GM12891 (cell line): ENCODE measurements at regions not wholly inside any gene's neighbourhood (a gene's known extent, or its start where the extent isn't known, plus 50 kb on each side); places are given as distances from the start of the nearest gene placed in this dataset.

Experiments used
- DNase-seq: peaks from one replicate; pipeline ENCODE4 v3.0.0; 2011; ENCODE audit warnings: low spot score; ENCODE audit not compliant: insufficient read length
- FAIRE-seq: peaks from 2 replicates; lab custom pipeline; 2011; peaks lifted over from hg19 to GRCh38; lab: Jason Lieb, UNC
- PAX5 ChIP-seq: IDR thresholded peaks from 2 replicates; pipeline ENCODE4 v1.6.1; 2011; ENCODE audit warnings: low read length, moderate library complexity, mild to moderate bottlenecking; ENCODE audit not compliant: insufficient read depth, severe bottlenecking
- POLR2A ChIP-seq: IDR thresholded peaks from 2 replicates; pipeline ENCODE4 v1.6.1; 2011; ENCODE audit warnings: low read depth, low read length, control low read depth
- POLR2AphosphoS5 ChIP-seq: IDR thresholded peaks from 2 replicates; pipeline ENCODE4 v1.6.1; 2011; ENCODE audit warnings: low read depth, low read length, control low read depth
- POU2F2 ChIP-seq: IDR thresholded peaks from 2 replicates; pipeline ENCODE4 v1.6.1; 2011; ENCODE audit warnings: low read depth, mild to moderate bottlenecking, control low read depth, low read length, moderate library complexity
- SPI1 ChIP-seq: IDR thresholded peaks from 2 replicates; pipeline ENCODE4 v1.6.1; 2011; ENCODE audit warnings: low read depth, low read length, control low read depth
- TAF1 ChIP-seq: IDR thresholded peaks from 2 replicates; pipeline ENCODE4 v1.6.1; 2011; ENCODE audit warnings: low read depth, low read length, control low read depth

DNA sequence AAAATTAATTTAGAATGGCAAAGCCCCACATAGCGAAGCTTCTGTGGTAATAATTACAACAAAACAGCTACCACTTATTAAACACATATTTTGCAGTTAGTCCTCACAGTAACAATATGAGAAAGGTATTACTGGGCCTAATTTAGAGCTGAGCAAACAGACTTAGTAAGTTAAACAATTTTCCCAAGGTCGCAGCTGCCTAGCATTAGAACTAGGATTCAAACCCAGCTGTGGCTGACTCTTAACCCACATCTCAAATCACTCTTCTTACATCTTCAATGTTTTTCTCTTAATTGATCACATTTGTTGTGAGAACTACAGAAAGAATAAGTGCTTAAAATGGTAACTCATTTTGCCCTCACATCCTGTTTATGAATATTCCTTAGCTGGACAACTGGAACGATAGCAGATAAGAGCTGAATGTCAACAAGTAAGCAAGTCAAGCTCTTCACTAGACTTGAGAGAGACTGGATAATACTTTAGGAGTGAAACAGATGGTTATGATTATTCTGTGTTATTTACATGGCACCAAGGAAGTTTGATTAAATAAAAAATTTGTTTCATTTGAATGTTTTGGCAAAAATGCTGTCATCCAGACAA lies 59.4 kb upstream of the TMEM17 start:
- TF ChIP-seq TAF1, result no peak
- TF ChIP-seq POU2F2, result no peak
- no peak for TF ChIP-seq POLR2A
- no peak for TF ChIP-seq PAX5
- no peak for TF ChIP-seq POLR2AphosphoS5
- TF ChIP-seq SPI1, result no peak
- FAIRE-seq, result no peak
- no peak for DNase-seq

DNA sequence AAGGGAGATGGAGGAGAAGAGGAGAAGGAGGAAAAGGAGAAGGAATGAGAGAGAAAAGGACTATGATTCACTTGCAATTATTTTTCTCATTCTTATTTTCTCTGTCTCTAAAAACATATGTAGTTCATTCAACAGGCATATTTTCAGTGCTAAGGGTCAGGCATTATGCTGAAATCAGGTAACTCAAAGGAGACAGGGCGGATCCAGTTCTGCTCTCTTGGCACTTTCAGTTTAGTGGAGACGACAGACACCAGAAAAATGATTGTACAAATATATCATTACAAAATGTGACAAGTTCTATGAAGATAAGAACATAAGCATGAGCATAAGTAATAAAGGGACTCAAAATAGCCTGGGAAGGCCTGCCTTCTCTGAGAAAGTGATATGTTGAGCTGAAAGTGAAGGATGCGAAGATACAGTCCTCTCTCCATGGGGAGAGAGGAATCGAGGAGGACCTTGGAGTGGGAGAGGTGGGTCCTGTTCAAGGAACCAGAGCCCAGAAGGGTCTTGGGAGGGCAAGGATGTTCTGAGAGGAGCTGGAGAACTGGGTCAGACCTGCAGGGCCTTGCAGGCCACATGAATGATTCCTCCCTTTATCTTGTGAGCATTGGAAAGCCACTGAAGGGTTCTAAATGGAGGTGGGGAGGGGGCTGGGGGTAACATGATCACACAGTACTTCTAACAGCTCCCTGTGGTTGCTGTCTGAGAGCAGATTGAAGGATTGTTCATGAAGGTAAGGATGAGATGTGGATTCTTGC lies 58.6 kb upstream of the TMEM17 start:
- DNase-seq (no peak), FAIRE-seq (no peak)
- TF ChIP-seq PAX5 (no peak), SPI1 (no peak)

DNA sequence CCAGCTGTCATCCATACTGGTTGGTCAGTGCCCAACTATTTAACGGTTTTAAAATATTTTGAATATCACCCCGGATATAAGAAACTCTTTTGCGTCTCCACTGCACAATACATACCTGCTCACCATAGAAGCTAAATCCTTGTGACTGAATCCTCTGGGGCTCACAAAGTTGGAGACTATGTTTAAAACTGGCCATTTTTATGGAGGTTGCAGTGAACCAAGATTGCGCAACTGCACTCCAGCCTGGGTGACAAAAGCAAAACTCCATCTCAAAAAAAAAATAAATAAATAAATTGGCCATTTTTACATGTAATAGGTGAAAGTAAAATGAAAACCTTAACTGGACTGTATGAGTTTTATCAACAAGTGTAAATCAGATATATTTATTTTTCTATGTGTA lies 55.6 kb upstream of the TMEM17 start:
- TF ChIP-seq TAF1, result no peak
- no peak for TF ChIP-seq POU2F2
- no peak for TF ChIP-seq POLR2A
- no peak for TF ChIP-seq POLR2AphosphoS5
- no peak for TF ChIP-seq SPI1
- TF ChIP-seq PAX5, result no peak
- FAIRE-seq (no peak), DNase-seq (no peak)

DNA sequence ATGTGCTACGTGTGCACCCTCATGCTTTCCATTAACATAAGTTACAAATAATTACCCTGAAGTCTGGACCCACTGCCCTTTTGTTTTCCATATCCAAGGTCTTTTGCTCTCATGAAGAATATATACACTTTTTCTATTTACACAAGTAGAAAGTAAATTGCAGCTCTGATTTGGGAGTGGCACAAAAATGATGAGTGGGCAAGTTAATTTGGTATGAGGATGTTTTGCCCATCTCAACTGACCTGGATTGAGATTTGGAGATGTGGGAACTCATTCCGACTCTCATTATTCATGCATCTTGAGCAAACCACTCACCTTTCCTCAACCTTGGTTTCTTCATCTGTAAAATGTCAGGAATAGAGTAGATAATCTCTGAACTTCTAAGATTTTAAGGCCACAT lies 53.6 kb upstream of the TMEM17 start:
- TF ChIP-seq TAF1, result no peak
- TF ChIP-seq POLR2A, result no peak
- TF ChIP-seq SPI1, result no peak
- TF ChIP-seq POU2F2, result no peak
- no peak for TF ChIP-seq PAX5
- no peak for TF ChIP-seq POLR2AphosphoS5
- DNase-seq, result no peak
- no peak for FAIRE-seq

DNA sequence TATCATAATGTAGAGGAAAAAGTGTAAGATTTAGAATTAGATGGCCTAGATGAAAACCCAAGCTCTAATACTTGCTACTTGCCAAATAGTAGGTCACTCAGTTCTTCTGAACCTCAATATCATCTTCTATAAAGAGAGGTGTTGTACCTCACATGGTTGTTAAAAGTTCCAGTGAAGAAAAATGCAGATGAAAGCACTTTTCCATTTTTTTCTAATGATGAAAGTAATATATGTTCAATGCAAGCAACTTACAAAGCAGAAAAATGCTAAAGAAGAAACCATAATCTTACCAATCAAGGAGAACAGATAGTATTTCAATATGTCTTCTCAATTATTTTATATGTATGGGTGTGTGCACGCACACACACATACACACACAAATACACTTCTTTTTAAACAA lies 52.7 kb upstream of the TMEM17 start:
- DNase-seq (no peak), FAIRE-seq (no peak)
- no peak for TF ChIP-seq POLR2AphosphoS5
- TF ChIP-seq TAF1, result no peak
- TF ChIP-seq PAX5, result no peak
- TF ChIP-seq POLR2A, result no peak
- no peak for TF ChIP-seq SPI1
- no peak for TF ChIP-seq POU2F2

DNA sequence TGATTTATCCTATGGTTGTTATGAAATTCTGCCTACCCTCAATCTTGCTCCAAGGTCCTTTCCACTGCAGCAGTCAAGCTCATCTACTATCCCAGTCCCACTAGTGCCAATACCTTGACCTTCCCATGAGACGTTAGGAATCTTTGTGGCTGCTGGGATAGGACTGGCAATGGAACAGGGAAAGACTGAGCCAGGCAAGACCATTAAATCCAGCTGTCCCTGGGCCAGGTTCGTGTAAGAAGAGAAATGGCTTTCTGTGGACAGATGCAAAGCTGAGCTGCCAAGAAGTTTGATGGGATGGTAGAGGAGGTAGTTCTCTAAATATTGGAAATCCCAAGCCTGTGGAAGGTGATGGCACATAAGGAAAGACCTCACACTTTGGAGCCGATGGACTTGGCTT lies 50.1 kb upstream of the TMEM17 start:
- TF ChIP-seq POU2F2 (no peak), POLR2AphosphoS5 (no peak), POLR2A (no peak), PAX5 (no peak), TAF1 (no peak), SPI1 (no peak)
- no peak for FAIRE-seq
- no peak for DNase-seq
